B cell (primary cell): ENCODE measurements at regions not wholly inside any gene's neighbourhood (a gene's known extent, or its start where the extent isn't known, plus 50 kb on each side); places are given as distances from the start of the nearest gene placed in this dataset.

Source experiments
- CTCF ChIP-seq: fragments of 200-600 bp; IDR thresholded peaks from one replicate; pipeline ENCODE4 v1.8.0; 2022; ENCODE audit warnings: antibody characterized with exemption, mild to moderate bottlenecking
- EZH2 ChIP-seq: IDR thresholded peaks from 2 replicates; pipeline ENCODE4 v1.6.1; 2012; ENCODE audit warnings: borderline replicate concordance, low read depth, mild to moderate bottlenecking, moderate library complexity, low read length; ENCODE audit not compliant: insufficient read depth, poor library complexity, severe bottlenecking

GRCh38 chr14:82239223-82239622, 705.6 kb upstream of the SEL1L start:
- TF ChIP-seq CTCF = no peak
- no peak for TF ChIP-seq EZH2
